HG03060 (cell line): ENCODE measurements at regions not wholly inside any gene's neighbourhood (a gene's known extent, or its start where the extent isn't known, plus 50 kb on each side); places are given as distances from the start of the nearest gene placed in this dataset.

Experiments used
- ATAC-seq: cut with Tn5 transposase; IDR thresholded peaks from one replicate; pipeline ENCODE4 v1.9.1; 2021; ENCODE audit warnings: low read depth, moderate number of reproducible peaks; ENCODE audit not compliant: unreplicated experiment

GRCh38 chr10:125555267-125555666, 127.7 kb downstream of the TEX36 start:
- ATAC-seq: no peak

- no peak for ATAC-seq
Measured at GRCh38 chr10:125554753-125555152, 128.2 kb downstream of the TEX36 start.

GRCh38 chr10:125554016-125554703, 128.8 kb downstream of the TEX36 start:
- no peak for ATAC-seq

GRCh38 chr10:125553091-125553490, 129.9 kb downstream of the TEX36 start:
- ATAC-seq: no peak

- no peak for ATAC-seq
Measured at GRCh38 chr10:125551247-125551646, 131.7 kb downstream of the TEX36 start.

- no peak for ATAC-seq
Measured at GRCh38 chr10:125550362-125550761, 132.6 kb downstream of the TEX36 start.

GRCh38 chr10:125549653-125550052, 133.3 kb downstream of the TEX36 start:
- no peak for ATAC-seq

GRCh38 chr10:125548878-125549277, 134.1 kb downstream of the TEX36 start:
- ATAC-seq: no peak

- no peak for ATAC-seq
Measured at GRCh38 chr10:125548356-125548755, 134.6 kb downstream of the TEX36 start.

GRCh38 chr10:125547010-125547650, 135.8 kb downstream of the TEX36 start:
- ATAC-seq: no peak

GRCh38 chr10:125543796-125544195, 139.2 kb downstream of the TEX36 start:
- no peak for ATAC-seq

GRCh38 chr10:125538947-125539731, 143.8 kb downstream of the TEX36 start:
- ATAC-seq: no peak

GRCh38 chr10:125536236-125536635, 146.7 kb downstream of the TEX36 start:
- ATAC-seq: no peak

GRCh38 chr10:125535559-125535958, 147.4 kb downstream of the TEX36 start:
- no peak for ATAC-seq

- no peak for ATAC-seq
Measured at GRCh38 chr10:125534515-125534914, 148.4 kb downstream of the TEX36 start.

GRCh38 chr10:125533866-125534265, 149.1 kb downstream of the TEX36 start:
- no peak for ATAC-seq

- ATAC-seq: no peak
Measured at GRCh38 chr10:125531465-125531864, 151.5 kb downstream of the TEX36 start.

- no peak for ATAC-seq
Measured at GRCh38 chr10:125523347-125523746, 159.6 kb downstream of the TEX36 start.

- peak; percentile 47 for ATAC-seq
Measured at GRCh38 chr10:125521721-125522680, 161.0 kb downstream of the TEX36 start.

- ATAC-seq: no peak
Measured at GRCh38 chr10:125520968-125521367, 162.0 kb downstream of the TEX36 start.
